ENCODE measurements at regions not wholly inside any gene's neighbourhood (a gene's known extent, or its start where the extent isn't known, plus 50 kb on each side); places are given as distances from the start of the nearest gene placed in this dataset.

DNA sequence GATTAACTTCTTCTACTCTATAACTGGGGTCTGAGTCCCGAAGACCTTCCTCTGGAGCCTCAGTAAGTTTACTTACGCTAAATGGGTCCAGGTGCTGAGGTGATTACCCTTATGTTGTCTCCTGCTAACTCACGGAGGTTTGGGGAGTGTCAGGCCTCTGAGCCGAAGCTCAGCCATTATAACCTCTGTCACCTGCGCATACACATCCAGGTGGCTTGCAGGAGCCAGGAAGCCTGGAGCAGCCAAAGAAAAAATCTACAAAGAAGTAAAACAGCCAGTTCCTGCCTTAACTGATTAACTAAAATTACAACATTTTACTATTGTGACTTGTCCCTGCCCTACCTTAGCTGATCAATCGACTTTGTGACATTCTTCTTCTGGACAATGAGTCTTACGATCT, 350.7 kb downstream of the GLRX3 start:
- no peak for DNase-seq (ENCODE audit: low spot score)

DNA sequence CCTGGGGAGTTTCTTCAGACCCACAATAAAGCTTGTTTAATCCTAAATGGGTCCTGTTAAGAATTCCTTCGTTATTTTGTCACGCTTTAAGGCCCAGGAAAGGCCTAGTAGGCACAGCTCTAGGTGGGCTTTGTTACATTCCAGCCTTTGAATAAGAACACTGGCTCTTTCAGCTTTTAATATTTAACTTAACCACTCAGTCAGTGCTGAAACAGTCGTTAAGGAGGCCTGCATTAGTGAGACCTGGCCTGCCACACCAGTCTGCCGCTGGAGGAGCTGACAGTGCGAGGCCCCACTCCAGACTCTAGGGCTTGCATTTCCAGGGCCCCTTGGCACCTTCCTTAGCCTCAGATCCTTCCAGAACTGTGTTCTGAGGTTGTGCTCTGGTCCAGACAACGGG, 351.4 kb downstream of the GLRX3 start:
- DNase-seq (ENCODE audit: low spot score) = no peak

DNA sequence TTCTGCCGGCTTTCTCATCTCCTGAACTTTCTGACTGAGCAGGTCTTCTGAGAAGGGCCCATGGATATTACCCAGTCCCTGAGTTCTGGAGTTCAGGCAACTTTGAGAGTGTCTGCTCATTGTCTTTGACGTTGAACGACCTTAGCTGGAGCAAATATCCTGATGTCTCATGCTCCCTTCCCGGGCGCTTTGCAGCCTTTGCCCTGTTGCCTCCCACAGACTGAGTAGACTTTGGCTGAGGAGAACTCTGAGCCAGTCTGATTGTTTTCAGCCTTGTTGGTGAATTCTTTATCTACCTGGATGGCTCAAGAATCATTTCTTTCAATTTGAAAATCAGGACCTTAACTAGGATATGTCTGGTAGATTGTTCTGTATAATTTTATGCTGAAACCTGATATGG, 353.7 kb downstream of the GLRX3 start:
- DNase-seq (ENCODE audit: low spot score) = no peak

DNA sequence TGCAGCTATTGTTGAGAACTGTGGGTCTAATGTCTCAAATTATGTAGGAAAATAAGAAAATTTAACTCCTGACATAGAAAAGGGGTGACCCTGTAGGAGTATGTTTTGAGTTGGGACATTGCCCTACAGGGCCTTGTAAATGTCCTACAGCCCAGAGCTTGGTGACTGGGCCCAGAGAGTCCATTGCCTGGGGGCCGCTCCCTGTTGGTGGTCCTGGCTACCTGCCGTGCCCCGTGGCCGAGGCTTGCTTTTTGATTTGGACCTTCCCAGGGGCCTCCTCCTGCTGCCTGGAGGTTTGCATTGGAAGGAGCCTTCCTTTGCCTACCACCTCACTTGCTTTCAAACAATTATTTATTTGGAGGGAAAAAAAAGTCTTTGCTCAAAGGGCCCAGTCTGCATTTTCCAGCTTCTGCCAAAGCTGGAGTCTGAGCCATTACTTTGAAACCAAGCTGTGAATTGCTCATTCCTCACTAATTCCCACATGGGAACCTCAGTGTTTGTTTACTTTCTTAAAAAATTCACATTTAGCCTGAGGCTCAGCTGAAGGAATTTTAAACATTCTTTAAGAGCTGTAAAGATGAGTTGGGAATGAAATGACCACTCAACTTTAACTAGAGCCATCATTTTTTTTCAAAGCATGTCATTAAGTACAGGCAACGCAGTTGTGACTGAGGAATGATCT, 355.0 kb downstream of the GLRX3 start:
- no peak for DNase-seq (ENCODE audit: low spot score)

DNA sequence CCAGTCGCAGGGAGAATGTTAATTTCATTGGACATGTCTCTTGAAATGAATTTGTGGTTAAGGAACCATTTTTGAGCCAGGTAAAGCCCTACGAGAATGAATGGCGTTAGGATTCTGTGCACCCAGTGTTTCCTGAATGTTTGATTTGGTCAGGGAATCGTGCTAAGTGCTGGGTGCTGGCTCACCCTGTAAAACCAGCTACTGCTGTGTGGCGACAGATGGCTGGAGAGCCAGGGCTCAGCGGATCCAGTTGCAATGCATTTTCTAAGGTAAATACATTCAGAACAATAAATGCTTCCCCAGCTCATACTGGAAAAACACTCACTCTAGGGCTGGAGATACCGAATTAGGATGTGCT, 355.5 kb downstream of the GLRX3 start:
- DNase-seq (ENCODE audit: low spot score) = no peak

DNA sequence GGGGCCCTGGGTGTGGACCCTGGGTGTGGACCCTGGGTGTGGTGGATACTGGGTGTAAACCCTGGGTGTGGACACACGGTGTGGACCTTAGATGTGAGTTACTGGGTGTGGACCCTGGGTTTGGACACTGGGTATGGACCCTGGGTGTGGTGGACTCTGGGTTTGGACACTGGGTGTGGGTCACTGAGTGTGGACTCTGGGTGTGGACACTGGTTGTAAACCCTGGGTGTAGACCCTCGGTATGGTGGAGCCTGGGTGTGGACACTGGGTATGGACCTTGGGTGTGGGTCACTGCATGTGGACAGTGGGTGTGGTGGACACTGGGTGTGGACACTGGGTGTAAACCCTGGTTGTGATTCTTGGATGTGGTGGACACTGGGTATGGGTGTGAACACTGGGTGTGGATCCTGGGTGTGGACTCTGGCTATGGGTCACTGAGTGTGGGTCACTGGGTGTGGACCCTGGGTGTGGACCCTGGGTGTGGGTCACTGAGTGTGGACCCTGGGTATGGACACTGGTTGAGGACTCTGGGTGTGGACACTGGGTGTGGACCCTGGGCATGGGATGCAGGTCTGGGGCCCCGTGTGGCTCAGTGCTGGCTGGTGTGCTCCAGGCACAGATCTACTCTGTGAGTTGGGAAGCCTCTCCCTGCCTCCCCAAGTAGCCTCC, 356.2 kb downstream of the GLRX3 start:
- DNase-seq (ENCODE audit: low spot score) = no peak

DNA sequence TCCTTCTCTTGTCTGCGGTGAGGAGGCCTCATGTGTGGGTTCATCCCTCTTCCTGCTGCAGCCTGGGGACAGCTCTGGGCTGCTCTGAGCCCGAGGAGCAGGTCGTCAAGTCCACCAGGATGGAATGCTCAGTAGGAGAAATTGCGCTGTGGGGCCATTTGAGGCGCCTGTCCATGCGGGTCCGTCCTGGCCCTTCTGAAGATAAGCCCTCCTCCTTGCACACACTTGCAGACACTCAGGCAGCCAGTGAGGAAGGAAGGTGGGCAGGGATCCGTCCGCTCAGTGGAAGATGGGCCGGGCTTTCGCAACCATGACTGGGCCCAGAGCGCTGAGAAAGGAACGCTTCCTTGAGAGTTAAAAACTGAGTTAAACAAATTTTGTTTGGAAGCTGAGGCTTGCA, 356.8 kb downstream of the GLRX3 start:
- no peak for DNase-seq (ENCODE audit: low spot score)

DNA sequence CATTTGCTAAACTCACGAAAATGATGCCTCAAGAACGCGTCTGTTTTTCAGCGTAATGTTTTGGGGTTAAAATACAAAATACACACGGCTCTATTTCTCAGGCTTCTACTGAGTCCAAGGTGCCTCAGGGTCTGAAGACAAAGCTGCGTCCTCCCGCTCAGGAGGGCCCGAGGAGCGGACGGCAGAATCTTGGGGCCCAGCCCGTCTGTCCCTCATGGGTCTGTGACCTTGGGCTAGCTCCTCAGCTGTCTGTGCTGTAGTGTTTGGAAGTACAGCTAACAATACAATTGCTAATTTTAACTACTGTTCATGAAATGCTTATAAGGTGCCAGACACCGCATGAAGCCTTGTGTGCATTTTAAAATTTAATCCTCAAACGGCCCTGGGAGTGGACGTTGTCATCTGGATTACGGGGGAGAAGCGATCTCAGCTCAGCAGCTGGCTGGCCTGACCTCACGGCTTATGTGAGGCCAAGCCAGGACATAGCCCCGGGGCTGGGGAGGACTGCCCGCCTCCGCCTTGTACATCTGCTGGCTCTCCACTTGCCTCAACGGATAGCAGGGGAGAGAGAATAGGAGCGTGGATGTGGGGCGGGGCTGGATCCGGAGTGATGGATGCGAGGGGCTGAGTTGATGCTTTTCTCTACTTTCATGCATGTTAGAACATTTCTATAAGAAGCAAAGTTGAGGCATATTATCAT, 357.4 kb downstream of the GLRX3 start:
- DNase-seq (ENCODE audit: low spot score) = no peak

DNA sequence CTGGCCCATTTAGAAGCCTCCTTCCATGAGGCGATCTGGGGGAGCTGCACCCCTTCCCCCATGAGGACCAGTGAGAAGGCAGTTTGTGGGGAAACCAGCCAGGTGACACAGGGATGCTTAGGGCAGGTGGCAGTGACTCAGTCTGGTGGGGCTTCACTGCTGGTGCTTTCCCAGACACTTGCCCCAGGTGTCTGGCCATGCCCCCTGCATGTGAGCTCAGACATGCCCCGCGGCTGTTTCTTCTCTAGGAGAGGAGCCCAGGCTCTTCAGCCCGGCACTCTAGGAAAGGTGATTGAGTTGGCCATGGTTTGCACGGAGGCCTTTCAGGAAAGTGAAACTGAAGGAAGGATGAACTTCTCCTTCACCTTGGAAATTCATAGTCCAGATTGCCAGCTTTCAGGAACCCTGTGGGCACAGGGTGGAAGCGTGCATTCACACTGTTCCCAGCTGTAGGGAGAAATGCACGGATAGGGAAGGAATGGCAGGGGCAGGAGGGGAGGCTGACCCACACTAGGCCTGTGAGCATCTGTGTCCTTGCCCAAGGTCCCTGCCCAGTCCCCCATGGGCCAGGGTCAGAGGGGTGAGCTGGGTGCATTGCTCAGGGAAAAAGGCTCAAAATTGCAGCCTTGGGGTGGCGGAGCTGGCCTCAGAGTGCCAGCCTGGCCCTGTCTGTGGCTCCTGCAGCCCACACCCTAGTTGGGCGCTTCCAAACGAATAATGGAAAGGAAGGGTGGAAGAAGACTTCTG, 359.1 kb downstream of the GLRX3 start:
- no peak for DNase-seq (ENCODE audit: low spot score)

DNA sequence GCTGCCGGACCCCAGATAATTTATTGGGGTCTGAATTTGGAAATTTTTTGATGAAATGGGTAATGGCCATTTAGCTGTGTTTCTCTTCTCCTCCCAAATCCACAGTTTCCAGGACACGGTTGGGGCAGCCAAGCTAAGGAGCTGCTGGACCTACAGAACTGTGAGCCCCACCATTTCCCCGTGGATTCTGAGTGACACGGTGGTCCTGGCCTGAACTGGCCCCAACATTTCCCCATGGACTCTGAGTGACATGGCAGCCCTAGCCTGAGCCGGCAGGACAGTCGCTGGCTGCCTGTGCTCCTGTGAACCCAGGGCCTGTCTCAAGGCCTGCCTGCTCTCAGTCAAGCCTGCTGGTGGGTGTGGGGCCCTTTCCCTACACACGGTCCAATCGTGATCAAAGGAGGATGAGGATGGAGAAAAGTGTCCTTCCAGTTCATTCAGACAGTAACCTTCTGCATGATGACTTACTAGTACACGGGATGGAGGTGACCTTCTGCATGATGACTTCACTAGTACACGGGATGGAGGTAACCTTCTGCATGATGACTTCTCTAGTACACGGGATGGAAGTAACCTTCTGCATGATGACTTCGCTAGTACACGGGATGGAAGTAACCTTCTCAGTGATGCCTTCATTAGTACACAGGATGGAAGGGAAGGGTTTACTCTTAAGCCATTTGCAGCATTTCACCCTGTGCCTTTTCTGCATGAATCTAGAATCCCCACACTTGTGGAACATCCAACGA, 359.9 kb downstream of the GLRX3 start:
- no peak for DNase-seq (ENCODE audit: low spot score)

DNA sequence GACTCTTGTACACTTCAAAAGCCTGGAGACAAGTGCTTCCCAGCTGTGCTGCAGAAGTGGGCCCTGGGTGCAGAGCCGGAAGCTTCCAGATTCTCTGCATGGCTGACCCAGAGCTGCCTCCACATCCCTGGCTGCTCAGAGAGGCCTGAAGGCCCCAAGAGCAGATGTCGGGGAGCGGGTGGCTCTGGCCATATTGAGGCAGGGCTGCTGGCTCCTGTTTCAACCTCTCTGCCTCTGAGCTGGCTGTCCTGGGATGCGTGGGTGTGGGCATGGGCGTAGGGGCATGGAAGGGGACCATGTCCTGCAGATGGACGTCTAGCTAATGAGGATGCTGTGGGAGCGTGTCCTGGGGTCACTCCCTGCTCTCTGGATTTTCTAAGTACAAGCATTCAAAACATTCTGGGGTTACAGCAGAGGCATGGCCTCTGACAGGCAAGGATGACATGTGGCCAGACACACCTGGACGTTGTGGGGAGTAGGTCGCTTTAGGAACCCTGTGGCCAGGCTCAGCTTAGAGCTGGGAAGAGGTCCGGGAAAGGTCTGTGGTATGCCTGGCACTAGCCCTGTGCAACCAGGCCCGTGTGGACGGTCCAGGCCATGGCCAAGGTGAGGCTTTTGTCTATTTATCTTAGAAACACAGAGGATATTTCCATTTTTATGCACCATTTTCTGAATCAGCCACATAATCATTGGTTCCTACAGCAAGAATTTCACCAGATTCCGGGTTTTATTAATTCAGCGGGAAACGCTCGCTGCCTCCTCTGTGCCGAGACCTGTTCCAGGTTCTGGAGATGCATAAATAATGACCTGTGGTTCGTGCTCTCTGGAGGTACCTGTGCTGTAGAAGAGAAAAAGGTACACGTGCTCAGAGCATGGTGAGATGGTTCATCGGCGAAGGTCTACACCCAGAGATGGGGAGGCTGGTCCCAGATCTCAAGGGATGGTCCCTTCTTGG, 361.1 kb downstream of the GLRX3 start:
- DNase-seq (ENCODE audit: low spot score) = no peak

DNA sequence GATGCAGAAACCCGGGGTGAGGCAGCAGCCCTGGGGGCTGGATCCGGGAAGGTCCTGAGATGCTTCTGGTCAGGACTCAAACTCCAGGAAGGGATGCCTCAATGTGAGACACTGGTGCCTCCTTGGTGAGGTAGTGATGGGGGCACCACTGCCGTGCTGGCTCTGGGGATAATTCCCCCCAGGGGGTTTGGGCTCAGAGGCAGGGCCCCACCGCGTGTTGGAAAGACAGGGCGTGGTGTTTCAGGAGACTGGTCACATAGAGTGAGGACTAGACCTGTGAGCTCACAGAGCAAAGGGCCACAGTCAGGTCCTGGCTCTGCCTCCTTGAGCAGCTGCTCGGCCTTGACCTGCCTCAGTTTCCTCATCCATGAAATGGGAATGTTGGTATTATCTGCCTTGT, 361.9 kb downstream of the GLRX3 start:
- no peak for DNase-seq (ENCODE audit: low spot score)

DNA sequence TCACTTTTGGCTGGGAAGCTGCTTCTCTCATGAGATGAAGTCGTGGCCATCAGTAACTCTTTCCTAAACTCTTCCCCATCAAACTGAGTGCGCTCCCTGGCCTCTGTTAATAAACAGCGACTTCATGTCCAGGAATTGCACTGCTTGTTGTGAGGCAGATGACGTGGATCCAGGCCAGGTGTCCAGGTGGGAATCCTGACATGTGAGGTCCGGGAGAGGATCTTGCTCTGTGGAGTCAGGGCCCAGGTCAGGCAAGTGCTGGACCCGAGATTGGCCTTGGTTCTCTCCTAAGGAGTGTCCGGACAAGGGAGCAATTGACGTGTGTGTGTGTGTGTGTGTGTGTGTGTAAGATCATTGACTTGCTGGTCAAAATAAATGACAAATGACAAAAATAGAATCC, 362.7 kb downstream of the GLRX3 start:
- DNase-seq (ENCODE audit: low spot score) = no peak

DNA sequence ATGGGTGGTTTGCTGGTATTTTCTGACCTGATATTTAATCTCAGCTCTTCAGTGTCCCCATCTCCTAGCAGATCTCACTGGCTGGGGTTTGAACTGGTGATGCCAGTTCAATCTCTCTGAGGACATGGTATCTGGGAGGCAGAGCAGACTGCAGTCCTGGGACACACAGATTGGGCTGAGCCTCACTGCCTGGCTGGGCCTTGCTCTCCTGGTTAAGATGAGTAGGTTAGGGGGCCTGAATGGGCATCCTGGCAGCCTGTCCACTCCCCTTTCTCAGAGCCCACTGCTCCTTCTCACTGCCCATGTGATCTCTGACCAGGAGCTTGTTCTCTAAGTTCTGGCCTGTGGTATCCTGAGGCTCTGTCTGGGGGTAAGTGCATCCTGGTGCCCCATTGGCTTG, 363.4 kb downstream of the GLRX3 start:
- DNase-seq (ENCODE audit: low spot score) = no peak

DNA sequence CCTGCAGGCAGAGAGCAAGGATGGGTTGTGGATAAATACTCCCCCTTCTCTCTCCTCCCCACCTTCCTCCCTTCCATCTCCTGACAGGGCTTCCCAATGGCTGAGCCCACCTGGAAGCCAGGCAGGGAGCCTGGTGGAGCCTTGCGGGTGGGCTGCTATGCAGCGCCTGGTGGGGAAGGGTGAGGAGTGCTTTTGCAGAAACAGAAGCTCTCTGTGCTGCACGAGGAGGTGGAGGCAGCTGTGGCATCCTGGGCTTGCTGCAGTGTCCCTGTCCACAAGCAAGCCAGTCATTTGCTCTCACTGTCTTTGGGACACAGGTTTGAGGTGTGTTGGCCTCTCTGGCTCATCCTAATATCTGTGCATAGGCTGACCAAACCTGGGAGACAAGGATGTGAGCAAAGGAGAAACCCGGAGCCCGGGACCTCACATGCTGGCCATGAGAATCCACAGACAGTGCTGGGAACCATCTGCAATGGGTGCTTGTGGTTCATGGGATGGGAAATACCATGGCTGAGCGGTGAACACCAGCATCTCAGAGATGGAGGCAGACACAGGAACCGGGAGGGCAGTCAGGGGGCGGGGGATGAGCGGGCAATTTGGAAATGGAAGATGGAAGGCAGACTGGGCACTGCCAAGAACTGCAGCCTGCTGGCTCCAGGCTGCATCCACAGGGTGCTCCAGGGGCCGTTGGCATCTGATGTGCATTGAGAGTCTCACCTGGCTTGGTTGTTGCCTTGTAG, 364.2 kb downstream of the GLRX3 start:
- no peak for DNase-seq (ENCODE audit: low spot score)

DNA sequence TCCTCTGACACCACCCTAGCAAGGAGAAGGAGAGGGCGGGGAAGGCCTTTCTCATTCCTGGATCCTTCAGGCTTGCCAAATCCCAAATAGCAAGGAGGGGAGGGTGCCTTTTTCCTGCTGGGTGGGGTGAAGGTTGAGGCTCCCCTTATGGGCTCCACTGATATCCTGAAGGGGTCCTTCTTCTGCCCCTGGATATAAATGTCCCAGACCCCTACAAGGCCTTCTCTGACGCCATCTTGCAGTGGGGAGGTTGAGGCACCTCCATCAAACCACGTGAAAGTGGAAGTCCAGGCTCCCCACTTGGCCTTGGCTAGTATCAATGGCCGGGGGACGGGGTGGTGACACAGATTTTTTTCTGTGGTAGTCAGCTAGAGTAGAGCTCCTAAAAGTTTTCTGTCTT, 371.3 kb downstream of the GLRX3 start:
- DNase-seq (ENCODE audit: low spot score) = no peak

DNA sequence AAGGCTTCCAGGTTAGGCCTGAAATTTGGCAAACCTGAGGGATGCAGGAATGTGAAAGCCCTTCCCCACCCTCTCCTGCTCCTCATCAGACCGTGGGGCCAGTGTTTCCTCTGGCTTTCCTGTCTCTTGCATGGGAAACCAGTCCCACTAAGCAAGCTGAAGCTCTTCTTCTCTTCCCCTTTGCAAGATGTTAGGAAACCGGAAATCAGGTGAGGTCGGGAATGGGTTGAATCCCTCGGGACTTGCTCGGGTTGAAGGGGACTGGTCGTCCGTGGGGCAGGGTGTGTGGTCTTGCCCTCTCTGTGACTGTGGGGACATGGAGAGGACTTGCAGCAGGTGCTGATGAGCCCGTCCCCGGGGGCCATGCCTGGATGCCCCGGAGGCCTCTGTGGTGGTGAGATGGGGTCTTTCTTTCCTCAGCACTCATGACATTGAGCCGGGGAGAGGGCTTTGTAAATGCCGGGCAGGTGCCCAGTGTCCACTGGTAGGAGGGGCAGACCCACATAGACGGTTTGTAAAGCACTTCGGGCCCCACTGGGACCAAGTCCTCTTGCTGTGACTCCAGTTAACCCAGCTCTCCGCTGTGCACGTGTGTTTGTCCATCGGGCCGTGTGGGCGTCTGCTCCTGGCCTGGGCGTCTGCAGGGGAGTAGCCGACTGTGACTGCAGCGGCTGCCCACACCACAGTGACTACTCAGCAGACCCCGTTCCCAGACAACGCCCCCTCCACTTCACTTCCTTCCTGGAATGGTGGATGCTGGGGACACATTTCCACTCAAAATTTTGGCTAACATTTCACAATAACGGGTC, 373.9 kb downstream of the GLRX3 start:
- DNase-seq (ENCODE audit: low spot score) = no peak

DNA sequence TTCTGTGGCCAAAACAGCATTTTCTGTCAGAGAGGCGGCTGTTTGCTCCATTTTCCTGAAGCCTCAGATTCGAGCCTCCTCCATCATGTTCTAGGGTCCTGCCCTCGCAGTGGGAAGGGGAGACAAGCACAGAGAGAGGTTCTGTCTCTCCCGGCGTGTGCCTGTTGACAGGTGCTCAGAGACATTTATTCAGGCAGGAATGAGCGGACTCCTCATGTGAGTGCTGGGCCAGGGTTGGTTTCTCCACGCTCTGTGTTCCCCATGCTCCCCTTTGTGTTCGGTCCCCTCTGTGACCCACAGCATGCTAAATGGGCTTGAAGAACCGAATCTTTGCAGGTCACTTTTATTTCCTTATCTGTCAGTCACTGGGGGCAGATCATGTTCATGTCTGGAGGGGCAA, 374.6 kb downstream of the GLRX3 start:
- no peak for DNase-seq (ENCODE audit: low spot score)

DNA sequence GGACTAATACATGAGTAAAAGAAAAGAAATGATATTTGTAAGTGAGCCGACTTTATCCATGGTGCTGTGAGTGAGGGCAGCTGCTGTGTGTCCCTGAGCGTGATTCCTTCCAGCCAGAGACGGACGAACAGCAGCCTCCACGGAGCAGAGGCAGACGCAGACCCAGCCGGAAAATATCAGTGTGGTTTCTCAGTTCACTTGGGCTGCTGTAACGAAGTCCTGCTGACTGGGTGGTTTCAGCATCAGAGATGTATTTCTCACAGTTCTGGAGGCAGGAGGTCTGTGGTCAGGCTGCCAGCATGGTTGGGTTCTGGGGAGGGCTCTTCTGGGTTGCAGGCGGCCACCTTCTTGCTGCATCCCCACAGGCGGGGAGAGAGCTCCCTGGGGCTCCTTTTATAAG, 375.6 kb downstream of the GLRX3 start:
- no peak for DNase-seq (ENCODE audit: low spot score)
